ENCODE measurements at regions not wholly inside any gene's neighbourhood (a gene's known extent, or its start where the extent isn't known, plus 50 kb on each side); places are given as distances from the start of the nearest gene placed in this dataset.
"Not testable (repeated sequence)": the region's sequence is repeated elsewhere in the genome, so short reads cannot be mapped to it uniquely, and the experiment has no call there.

- not testable (repeated sequence) for H3K4me3 ChIP-seq (ENCODE audit: low read length); DNase-seq (ENCODE audit: low read depth)
Observed at GRCh38 chrY:13627323-13627722, 76.4 kb upstream of the TMSB4Y start.

DNA sequence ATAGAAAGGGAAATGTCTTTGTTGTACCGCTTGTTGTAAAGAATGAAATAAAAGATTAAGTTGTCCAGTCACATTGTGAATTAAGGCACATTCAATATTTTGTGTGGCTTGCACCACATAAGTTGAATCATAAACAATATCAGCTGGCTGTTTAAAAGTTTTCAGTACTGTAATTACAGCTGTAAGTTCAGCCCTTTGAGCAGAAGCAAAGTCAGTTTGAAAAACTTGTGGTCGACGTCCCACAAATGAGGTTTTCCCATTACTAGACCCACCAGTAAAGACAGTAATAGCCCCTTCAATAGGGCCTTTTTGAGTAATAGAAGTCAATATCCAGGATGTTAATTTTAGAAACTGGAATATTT, 87.8 kb upstream of the TMSB4Y start:
- DNase-seq (ENCODE audit: low read depth) = no peak
- no peak for TF ChIP-seq CTCF (IDR thresholded peaks at IDR 0.05; ENCODE audit: insufficient read depth, low read depth, low read length, missing control alignments)
- H3K4me3 ChIP-seq (ENCODE audit: low read length) = no peak overlapping the region

DNA sequence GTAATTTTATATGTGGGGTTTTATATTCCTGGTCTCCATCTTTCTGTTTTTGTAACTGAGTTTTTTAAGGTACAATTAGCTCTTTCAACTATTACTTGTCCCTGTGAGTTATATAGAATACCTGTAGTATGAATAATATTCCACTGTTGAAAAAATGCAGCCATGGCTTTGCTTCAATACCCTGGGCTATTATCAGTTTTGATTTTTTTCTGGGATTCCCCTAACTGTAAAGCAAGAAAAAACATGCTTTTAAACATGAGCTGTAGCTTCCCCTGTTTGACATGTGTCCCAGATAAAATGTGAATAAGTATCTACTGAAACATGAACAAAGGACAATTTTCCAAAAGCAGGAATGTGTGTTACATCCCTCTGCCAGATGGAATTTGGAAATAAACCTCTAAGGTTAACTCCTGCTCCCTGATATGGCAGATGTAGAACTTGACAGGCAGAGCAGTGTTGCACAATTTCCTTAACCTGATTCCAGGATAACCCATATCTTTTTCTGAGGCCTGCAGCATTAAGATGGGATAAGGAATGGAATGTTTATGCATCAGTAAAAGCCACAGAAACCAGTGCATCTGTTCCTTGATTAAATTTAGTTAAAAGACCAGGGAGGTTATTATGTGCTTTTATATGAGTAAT, 88.3 kb upstream of the TMSB4Y start:
- peak; percentile 1 for DNase-seq (ENCODE audit: low read depth)
- no peak for TF ChIP-seq CTCF (IDR thresholded peaks at IDR 0.05; ENCODE audit: insufficient read depth, low read depth, low read length, missing control alignments)
- no peak overlapping the region for H3K4me3 ChIP-seq (ENCODE audit: low read length)

- TF ChIP-seq CTCF (IDR thresholded peaks at IDR 0.05; ENCODE audit: insufficient read depth, low read depth, low read length, missing control alignments) = no peak
- no peak for DNase-seq (ENCODE audit: low read depth)
- H3K4me3 ChIP-seq (ENCODE audit: low read length) = no peak overlapping the region
Observed at GRCh38 chrY:13612916-13613315, 90.8 kb upstream of the TMSB4Y start.

- no peak for DNase-seq (ENCODE audit: low read depth)
Observed at GRCh38 chrY:13611965-13612364, 91.7 kb upstream of the TMSB4Y start.

GRCh38 chrY:13592450-13592849, 111.2 kb upstream of the TMSB4Y start:
- DNase-seq (ENCODE audit: low read depth) = no peak
- no peak for TF ChIP-seq CTCF (IDR thresholded peaks at IDR 0.05; ENCODE audit: insufficient read depth, low read depth, low read length, missing control alignments)
- no peak overlapping the region for H3K4me3 ChIP-seq (ENCODE audit: low read length)

More at GRCh38 chrY:13611965-13612364, 91.7 kb upstream of the TMSB4Y start:
- H3K4me3 ChIP-seq (ENCODE audit: low read length) = no peak overlapping the region
- TF ChIP-seq CTCF (IDR thresholded peaks at IDR 0.05; ENCODE audit: insufficient read depth, low read depth, low read length, missing control alignments) = no peak

DNA sequence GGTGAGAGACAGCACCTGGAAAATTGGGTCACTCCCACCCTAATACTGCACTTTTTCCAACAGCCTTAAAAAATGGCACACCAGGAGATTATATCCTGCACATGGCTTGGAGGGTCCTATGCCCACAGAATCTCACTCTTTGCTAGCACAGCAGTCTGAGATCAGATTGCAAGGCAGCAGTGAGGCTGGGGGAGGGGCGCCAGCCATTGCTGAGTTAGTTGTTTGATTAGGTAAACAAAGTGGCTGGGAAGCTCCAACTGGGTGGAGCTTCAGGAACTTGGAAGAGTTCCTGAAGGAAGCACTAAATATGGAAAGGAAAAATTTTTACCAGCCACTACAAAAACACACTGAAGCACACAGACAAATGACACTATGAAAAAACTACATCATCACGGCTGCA, 91.1 kb upstream of the UTY start:
- DNase-seq (ENCODE audit: low read depth); H3K4me3 ChIP-seq (ENCODE audit: low read length): not testable (repeated sequence)

- no peak overlapping the region for H3K4me3 ChIP-seq (ENCODE audit: low read length)
- TF ChIP-seq CTCF (IDR thresholded peaks at IDR 0.05; ENCODE audit: insufficient read depth, low read depth, low read length, missing control alignments) = no peak
Observed at GRCh38 chrY:13567186-13567585, 87.4 kb upstream of the UTY start.

More at GRCh38 chrY:13567186-13567585, 87.4 kb upstream of the UTY start:
- DNase-seq (ENCODE audit: low read depth) = no peak

Data from epithelial cell of esophagus (primary cell).